IMR-90 (cell line): ENCODE measurements at regions not wholly inside any gene's neighbourhood (a gene's known extent, or its start where the extent isn't known, plus 50 kb on each side); places are given as distances from the start of the nearest gene placed in this dataset.

Experiments used
- ATAC-seq: fragments of 200-7000 bp; cut with Tn5 transposase; 2 replicates; pipeline ENCODE4 v1.9.1; 2020; ENCODE audit warnings: low read depth, mild to moderate bottlenecking, moderate library complexity
- BruUV-seq: library from RNA; stranded (reverse); fragments of 400-500 nt; replicated peaks from 2 replicates; lab custom pipeline; 2021; lab: Mats Ljungman, UMichigan
- CTCF ChIA-PET: fragments of 300-600 bp; formaldehyde crosslinking; extraction: SDS; loops from one replicate; lab custom pipeline; 2021; ENCODE audit warnings: antibody characterized with exemption; lab: Yijun Ruan, JAX
- POLR2A ChIA-PET: fragments of 300-600 bp; sonication (Branson Sonifier 250); formaldehyde crosslinking; loops from one replicate; lab custom pipeline; 2022; ENCODE audit warnings: antibody characterized with exemption; ENCODE audit not compliant: unreplicated experiment; lab: Charles Lee
- DNase-seq: peaks from one replicate; pipeline ENCODE4 v3.0.0; 2013
- H2AFZ ChIP-seq: replicated peaks from 2 replicates; pipeline ENCODE3; 2013; ENCODE audit warnings: low read length, mild to moderate bottlenecking; ENCODE audit not compliant: poor library complexity
- H2AK5ac ChIP-seq: 2 replicates; pipeline ENCODE4 v1.6.1; 2013; ENCODE audit warnings: low read depth, low read length, inconsistent platforms
- H2AK9ac ChIP-seq: replicated peaks from 2 replicates; pipeline ENCODE3; 2013; ENCODE audit warnings: mild to moderate bottlenecking, low read depth, low read length, moderate library complexity; ENCODE audit not compliant: poor library complexity
- H2BK120ac ChIP-seq: 2 replicates; pipeline ENCODE4 v1.6.1; 2013; ENCODE audit warnings: low read depth, low read length, inconsistent platforms
- H2BK15ac ChIP-seq: 3 replicates; pipeline ENCODE4 v1.6.1; 2013; ENCODE audit warnings: low read depth, low read length, inconsistent platforms
- H2BK20ac ChIP-seq: 2 replicates; pipeline ENCODE4 v1.6.1; 2013; ENCODE audit warnings: low read depth, mild to moderate bottlenecking, inconsistent platforms, low read length, moderate library complexity
- H2BK5ac ChIP-seq: 2 replicates; pipeline ENCODE4 v1.6.1; 2013; ENCODE audit warnings: mild to moderate bottlenecking, low read depth, low read length, inconsistent platforms; ENCODE audit not compliant: poor library complexity, severe bottlenecking
- H3K14ac ChIP-seq: replicated peaks from 2 replicates; pipeline ENCODE4 v1.6.1; 2013; ENCODE audit warnings: low read depth, low read length, inconsistent platforms
- H3K18ac ChIP-seq: 2 replicates; pipeline ENCODE4 v1.6.1; 2013; ENCODE audit warnings: low read depth, low read length, control low read depth
- H3K23ac ChIP-seq: 2 replicates; pipeline ENCODE4 v1.6.1; 2013; ENCODE audit warnings: low read depth, low read length, inconsistent platforms
- H3K27ac ChIP-seq: 2 replicates; pipeline ENCODE4 v1.5.1; 2013; ENCODE audit warnings: mild to moderate bottlenecking, control low read depth, low read length; ENCODE audit not compliant: insufficient read depth
- H3K27me3 ChIP-seq: 2 replicates; pipeline ENCODE4 v1.6.1; 2013; ENCODE audit warnings: low read length; ENCODE audit not compliant: control insufficient read depth, insufficient read depth
- H3K36me3 ChIP-seq: 2 replicates; pipeline ENCODE4 v1.6.1; 2013; ENCODE audit warnings: low read length, mixed read lengths; ENCODE audit not compliant: control insufficient read depth, insufficient read depth
- H3K4ac ChIP-seq: 2 replicates; pipeline ENCODE4 v1.6.1; 2013; ENCODE audit warnings: low read depth, low read length, inconsistent platforms
- H3K4me1 ChIP-seq: 2 replicates; pipeline ENCODE4 v1.6.1; 2013; ENCODE audit warnings: low read length, mixed read lengths; ENCODE audit not compliant: control insufficient read depth, insufficient read depth
- H3K4me2 ChIP-seq: 2 replicates; pipeline ENCODE4 v1.6.1; 2013; ENCODE audit warnings: low read depth, mild to moderate bottlenecking, control low read depth, low read length, moderate library complexity
- H3K4me3 ChIP-seq: 2 replicates; pipeline ENCODE4 v1.5.1; 2013; ENCODE audit warnings: low read depth, mild to moderate bottlenecking, control low read depth, low read length, moderate library complexity; ENCODE audit not compliant: insufficient read depth
- H3K56ac ChIP-seq: 2 replicates; pipeline ENCODE4 v1.6.1; 2013; ENCODE audit warnings: low read length, inconsistent platforms; ENCODE audit not compliant: insufficient read depth; ENCODE audit errors: extremely low read depth
- H3K79me1 ChIP-seq, 2 experiments: 2 replicates each; pipeline ENCODE4 v1.6.1; 2013; ENCODE audit warnings: low read length in 2 of 2, inconsistent platforms in 1 of 2, low read depth in 1 of 2
- H3K9ac ChIP-seq: 2 replicates; pipeline ENCODE4 v1.6.1; 2013; ENCODE audit warnings: low read depth, low read length, control low read depth
- H3K9me1 ChIP-seq: 2 replicates; pipeline ENCODE4 v1.6.1; 2013; ENCODE audit warnings: low read length, inconsistent platforms; ENCODE audit not compliant: insufficient read depth
- H3K9me3 ChIP-seq: 2 replicates; pipeline ENCODE4 v1.6.1; 2013; ENCODE audit warnings: low read length; ENCODE audit not compliant: control insufficient read depth, insufficient read depth
- H4K20me1 ChIP-seq: 2 replicates; pipeline ENCODE4 v1.6.1; 2013; ENCODE audit warnings: low read length, inconsistent platforms; ENCODE audit not compliant: insufficient read depth
- H4K5ac ChIP-seq: 2 replicates; pipeline ENCODE4 v1.6.1; 2013; ENCODE audit warnings: mild to moderate bottlenecking, low read depth, low read length, control low read depth
- H4K8ac ChIP-seq, 2 experiments: 2 replicates each; pipeline ENCODE4 v1.6.1; 2013; ENCODE audit warnings: low read depth in 2 of 2, low read length in 2 of 2, control low read depth in 1 of 2, inconsistent platforms in 1 of 2
- H4K91ac ChIP-seq: 2 replicates; pipeline ENCODE4 v1.6.1; 2013; ENCODE audit warnings: low read depth, low read length, inconsistent platforms; ENCODE audit not compliant: insufficient read depth
- BHLHE40 ChIP-seq: fragments of 150-350 bp; IDR thresholded peaks from 2 replicates; pipeline ENCODE4 v1.6.1; 2016; ENCODE audit warnings: mild to moderate bottlenecking, low read depth, low read length
- FOS ChIP-seq: fragments of 150-350 bp; IDR thresholded peaks from 2 replicates; pipeline ENCODE4 v1.6.1; 2016; ENCODE audit warnings: low read depth, low read length
- POLR2A ChIP-seq: IDR thresholded peaks from 2 replicates; pipeline ENCODE4 v1.6.1; 2012; ENCODE audit warnings: mild to moderate bottlenecking, low read depth, low read length
- WGBS, 2 experiments: methylation state at CpG; one replicate each; pipeline versions ENCODE4 v1.1.5 to v1.1.7; 2013; ENCODE audit warnings: missing lambda C conversion rate in 2 of 2; ENCODE audit not compliant: insufficient read length in 1 of 2; ENCODE audit errors: extremely low coverage in 2 of 2; 5-methylcytosine and 5-hydroxymethylcytosine counted together
- dilution Hi-C: fragments of 300-500 bp; cut with HindIII; formaldehyde crosslinking; loops from one replicate; pipeline ENCODE4 v1.14.3; 2018; ENCODE audit warnings: low sequenced_read_pairs; ENCODE audit not compliant: unreplicated experiment
- in situ Hi-C: fragments of 300-500 bp; cut with MboI; formaldehyde crosslinking; loops from 3 replicates; pipeline ENCODE4 v1.14.3; 2019; ENCODE audit warnings: low sequenced_read_pairs, inconsistent platforms, mixed read lengths
- intact Hi-C: fragments of 100-400 bp; cut with micrococcal nuclease; formaldehyde crosslinking; loops from 2 replicates; pipeline ENCODE4 v1.10.0; 2022

DNA sequence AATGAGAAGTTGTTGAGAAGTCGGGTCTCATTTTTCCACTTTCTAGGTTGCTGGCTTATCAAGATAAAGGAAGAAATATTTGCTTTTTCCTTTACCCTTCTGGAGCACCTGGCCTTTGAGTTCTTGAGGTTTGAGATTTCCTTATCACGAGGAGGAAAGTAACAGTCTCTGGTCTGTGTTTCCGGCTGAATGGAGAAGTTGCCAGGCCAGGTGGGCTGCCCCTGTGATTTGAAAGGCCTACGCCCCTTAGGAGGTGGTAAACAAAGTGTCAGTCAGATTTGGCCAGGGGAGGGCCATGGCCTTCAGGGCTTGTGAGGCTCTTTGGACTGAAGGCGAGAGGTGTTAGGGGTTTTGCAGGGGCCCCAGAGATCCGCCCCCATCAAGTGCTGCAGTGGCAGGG, 156.7 kb upstream of the HAAO start:
- peaks cover 7% of the 10 kb centered on the region for H3K4me1 ChIP-seq
- H3K27me3 ChIP-seq, result no peaks in the 10 kb centered on the region
- H3K18ac ChIP-seq, result no peak overlapping the region
- POLR2A ChIA-PET, result no interaction called here
- H3K9me1 ChIP-seq, result peaks cover 16% of the 10 kb centered on the region
- ATAC-seq, result no peak
- no TSS peak for BruUV-seq
- CTCF ChIA-PET, result no interaction called here
- no peak overlapping the region for H3K23ac ChIP-seq
- no peak overlapping the region for H2BK15ac ChIP-seq
- intact Hi-C loops (no loop called here), dilution Hi-C loops (no loop called here), in situ Hi-C loops (no loop called here)
- DNase-seq, result no peak
- no peak overlapping the region for H2AK5ac ChIP-seq
- H3K4ac ChIP-seq, result no peak overlapping the region
- H2BK20ac ChIP-seq, result no peak overlapping the region; the same call in 1 of the 2 replicates
- H3K9ac ChIP-seq, result no peak overlapping the region
- H3K27ac ChIP-seq, result no peak overlapping the region
- H2BK120ac ChIP-seq, result no peak overlapping the region; the same call in 1 of the 2 replicates
- no peak overlapping the region for H2AK9ac ChIP-seq
- H3K4me3 ChIP-seq, result no peak overlapping the region
- H4K8ac ChIP-seq, result no peak overlapping the region
- no peaks in the 10 kb centered on the region for H3K9me3 ChIP-seq
- no peak overlapping the region for H3K56ac ChIP-seq
- H2BK5ac ChIP-seq, result no peak overlapping the region
- H3K36me3 ChIP-seq, result no peaks in the 10 kb centered on the region
- WGBS, 2 experiments, result 94% methylated on average over 5 of the region's 6 CpGs; no CpG with 5 or more reads in 1 of the 2 experiments
- H3K14ac ChIP-seq, result no peak overlapping the region
- no peaks in the 10 kb centered on the region for H4K20me1 ChIP-seq
- TF ChIP-seq POLR2A (no peak), BHLHE40 (no peak), FOS (no peak)
- H4K91ac ChIP-seq, result no peak overlapping the region
- H3K4me2 ChIP-seq, result no peak overlapping the region
- no peak overlapping the region for H4K5ac ChIP-seq
- no peak overlapping the region for H2AFZ ChIP-seq
- H3K79me1 ChIP-seq, result 0 out of 4 replicates have a peak, but pooled peaks cover 0 to 2% of the 10 kb centered on the region in 2 experiments
